Sigmoid colon (tissue), 4 donors: ENCODE measurements at regions not wholly inside any gene's neighbourhood (a gene's known extent, or its start where the extent isn't known, plus 50 kb on each side); places are given as distances from the start of the nearest gene placed in this dataset.

Experiments
- CTCF ChIP-seq, 4 experiments: fragments of 450-650 bp in 3 of 4; fragments of 200-600 bp in 1 of 4; IDR thresholded peaks; one replicate each; pipeline ENCODE4 v1.5.1; 2016 to 2019; ENCODE audit warnings: antibody characterized with exemption in 4 of 4, mild to moderate bottlenecking in 3 of 4, moderate library complexity in 2 of 4
- EP300 ChIP-seq, 4 donors: sonication (generic); formaldehyde crosslinking; IDR thresholded peaks; one replicate each; pipeline ENCODE4 v1.6.1; 2017; ENCODE audit warnings: antibody characterized with exemption in 4 of 4
- POLR2A ChIP-seq, 2 donors: fragments of 450-650 bp; IDR thresholded peaks; one replicate each; pipeline ENCODE4 v1.6.1; 2016; ENCODE audit warnings: antibody characterized with exemption in 2 of 2, mild to moderate bottlenecking in 2 of 2, moderate library complexity in 2 of 2
- POLR2AphosphoS5 ChIP-seq, 4 donors: sonication (generic); formaldehyde crosslinking; IDR thresholded peaks; one replicate each; pipeline ENCODE4 v1.6.1; 2017; ENCODE audit warnings: antibody characterized with exemption in 4 of 4

- TF ChIP-seq CTCF (IDR thresholded peaks at IDR 0.05), result no peak
- no peak for TF ChIP-seq POLR2A (IDR thresholded peaks at IDR 0.05)
- no peak for TF ChIP-seq EP300 (IDR thresholded peaks at IDR 0.05)
- peak in 2 of 4 donors; percentile 14 to 32 for TF ChIP-seq POLR2AphosphoS5 (IDR thresholded peaks at IDR 0.05)
Measured at GRCh38 chr1:56081173-56081572, 498.2 kb downstream of the PLPP3 start.
